Esophagus squamous epithelium (tissue), 4 donors: ENCODE measurements at regions not wholly inside any gene's neighbourhood (a gene's known extent, or its start where the extent isn't known, plus 50 kb on each side); places are given as distances from the start of the nearest gene placed in this dataset.

Source experiments
- POLR2A ChIP-seq, 4 donors: fragments of 450-650 bp; IDR thresholded peaks; one replicate each; pipeline ENCODE4 v1.6.1; 2017; ENCODE audit warnings: antibody characterized with exemption in 4 of 4, mild to moderate bottlenecking in 4 of 4, moderate library complexity in 3 of 4
- TF ChIP-seq, protein P1 (sequence below), 6 experiments: fragments of 450-650 bp in 4 of 6; fragments of 200-600 bp in 2 of 6; sonication (generic) in 2 of 6; IDR thresholded peaks; one replicate each; pipeline ENCODE4 v1.5.1; 2016 to 2019; ENCODE audit warnings: antibody characterized with exemption in 6 of 6, mild to moderate bottlenecking in 4 of 6, moderate library complexity in 4 of 6

DNA sequence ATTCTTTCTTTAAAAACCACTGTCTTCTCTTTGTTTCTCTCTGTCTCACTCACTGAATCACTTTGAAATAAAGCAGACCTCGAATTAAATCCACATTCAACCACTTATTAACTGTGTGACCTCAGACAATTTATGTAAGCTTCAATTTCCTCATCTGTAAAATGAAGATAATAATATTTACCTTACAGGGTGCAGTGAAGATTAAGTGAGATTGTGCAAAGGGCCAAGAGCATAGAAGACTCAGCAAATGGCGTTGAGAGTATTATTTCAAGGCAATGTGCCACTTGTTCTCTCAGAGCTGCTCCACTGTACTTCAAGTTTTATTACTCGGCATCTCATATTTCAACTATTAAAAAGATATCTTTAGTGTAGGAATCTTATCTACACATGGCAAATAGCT lies 454.2 kb upstream of the HNRNPA3 start:
- TF ChIP-seq, protein P1, sequence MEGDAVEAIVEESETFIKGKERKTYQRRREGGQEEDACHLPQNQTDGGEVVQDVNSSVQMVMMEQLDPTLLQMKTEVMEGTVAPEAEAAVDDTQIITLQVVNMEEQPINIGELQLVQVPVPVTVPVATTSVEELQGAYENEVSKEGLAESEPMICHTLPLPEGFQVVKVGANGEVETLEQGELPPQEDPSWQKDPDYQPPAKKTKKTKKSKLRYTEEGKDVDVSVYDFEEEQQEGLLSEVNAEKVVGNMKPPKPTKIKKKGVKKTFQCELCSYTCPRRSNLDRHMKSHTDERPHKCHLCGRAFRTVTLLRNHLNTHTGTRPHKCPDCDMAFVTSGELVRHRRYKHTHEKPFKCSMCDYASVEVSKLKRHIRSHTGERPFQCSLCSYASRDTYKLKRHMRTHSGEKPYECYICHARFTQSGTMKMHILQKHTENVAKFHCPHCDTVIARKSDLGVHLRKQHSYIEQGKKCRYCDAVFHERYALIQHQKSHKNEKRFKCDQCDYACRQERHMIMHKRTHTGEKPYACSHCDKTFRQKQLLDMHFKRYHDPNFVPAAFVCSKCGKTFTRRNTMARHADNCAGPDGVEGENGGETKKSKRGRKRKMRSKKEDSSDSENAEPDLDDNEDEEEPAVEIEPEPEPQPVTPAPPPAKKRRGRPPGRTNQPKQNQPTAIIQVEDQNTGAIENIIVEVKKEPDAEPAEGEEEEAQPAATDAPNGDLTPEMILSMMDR (IDR thresholded peaks at IDR 0.05) = no peak
- TF ChIP-seq POLR2A (IDR thresholded peaks at IDR 0.05) = no peak
